Right lobe of liver (tissue), 6 donors: ENCODE measurements at regions not wholly inside any gene's neighbourhood (a gene's known extent, or its start where the extent isn't known, plus 50 kb on each side); places are given as distances from the start of the nearest gene placed in this dataset.

ENCODE experiments used
- ATAC-seq, 4 donors: fragments of 200-7000 bp; cut with Tn5 transposase; one replicate each; pipeline ENCODE4 v1.9.1; 2020; ENCODE audit warnings: mild to moderate bottlenecking in 4 of 4, moderate library complexity in 4 of 4
- DNase-seq, 3 donors: peaks; one replicate each; pipeline ENCODE4 v3.0.0-alpha.2; 2020
- H3K27ac ChIP-seq, 3 donors: fragments of 200-600 bp; one replicate each; pipeline ENCODE4 v1.8.0; 2022
- H3K27me3 ChIP-seq, 2 donors: fragments of 200-600 bp; one replicate each; pipeline ENCODE4 v1.8.0; 2022
- H3K36me3 ChIP-seq, 4 donors: fragments of 200-600 bp; sonication (generic) in 1 of 4; one replicate each; pipeline versions ENCODE4 v1.5.1 to v1.8.0; 2017 to 2022; ENCODE audit warnings: control low read depth in 1 of 4
- H3K4me1 ChIP-seq, 4 donors: fragments of 200-600 bp; sonication (generic) in 1 of 4; one replicate each; pipeline versions ENCODE4 v1.5.1 to v1.8.0; 2017 to 2022; ENCODE audit warnings: control low read depth in 1 of 4
- H3K4me3 ChIP-seq, 3 donors: fragments of 200-600 bp; one replicate each; pipeline ENCODE4 v1.8.0; 2022
- H3K9me3 ChIP-seq, 4 donors: fragments of 200-600 bp; sonication (generic) in 1 of 4; one replicate each; pipeline versions ENCODE4 v1.5.1 to v1.8.0; 2017 to 2022; ENCODE audit warnings: control low read depth in 1 of 4
- CTCF ChIP-seq, 4 donors: fragments of 200-600 bp in 3 of 4; fragments of 450-650 bp in 1 of 4; IDR thresholded peaks; one replicate each; pipeline versions ENCODE4 v1.5.1 to v1.8.0; 2016 to 2022; ENCODE audit warnings: antibody characterized with exemption in 4 of 4, mild to moderate bottlenecking in 2 of 4
- POLR2A ChIP-seq: fragments of 450-650 bp; IDR thresholded peaks from one replicate; pipeline ENCODE4 v1.6.1; 2017; ENCODE audit warnings: antibody characterized with exemption, mild to moderate bottlenecking
- WGBS: methylation state at CpG from one replicate; pipeline ENCODE4 v1.1.6; 2018; ENCODE audit warnings: low coverage, low lambda C conversion rate; ENCODE audit not compliant: insufficient coverage; ENCODE audit errors: missing lambda C conversion rate; 5-methylcytosine and 5-hydroxymethylcytosine counted together
- intact Hi-C, 2 donors: fragments of 100-400 bp; cut with DNase I; formaldehyde crosslinking; loops; one replicate each; pipeline versions ENCODE4 v1.11.2 to v1.14.1; 2022
- donor health status: DM: no; HTN: yes; CAD: no.
- donor health status: DM: no; HTN: no; CAD: no.
- donor health status: DM: no; HTN: no; CAD: no.
- donor health status: DM: no; HTN: yes; CAD: no.
- donor health status: DM: no; HTN: yes; CAD: no.

- WGBS = 66% methylated on average over 5 of the region's 5 CpGs
- no peak for ATAC-seq
Measured at GRCh38 chr3:55226696-55227095, 260.4 kb downstream of the WNT5A start.

GRCh38 chr3:55218577-55218976 lies 268.5 kb downstream of the WNT5A start:
- ATAC-seq = no peak

More at GRCh38 chr3:55226696-55227095, 260.4 kb downstream of the WNT5A start:
- H3K4me1 ChIP-seq = no peaks in the 10 kb centered on the region
- intact Hi-C loops = no loop called here
- H3K27me3 ChIP-seq = no peaks in the 10 kb centered on the region
- DNase-seq = no peak
- H3K36me3 ChIP-seq = no peaks in the 10 kb centered on the region
- no peaks in the 10 kb centered on the region for H3K9me3 ChIP-seq
- no peak overlapping the region for H3K27ac ChIP-seq
- H3K4me3 ChIP-seq = no peak overlapping the region
- TF ChIP-seq CTCF (IDR thresholded peaks at IDR 0.05) (no peak), POLR2A (no peak)

GRCh38 chr3:55207744-55208143 lies 279.4 kb downstream of the WNT5A start:
- TF ChIP-seq CTCF (IDR thresholded peaks at IDR 0.05) = no peak
- TF ChIP-seq POLR2A = no peak
- no peak overlapping the region for H3K27ac ChIP-seq
- H3K4me3 ChIP-seq = no peak overlapping the region
- H3K9me3 ChIP-seq = no peaks in the 10 kb centered on the region
- DNase-seq (no peak), ATAC-seq (no peak)
- intact Hi-C loops = no loop called here
- no peaks in the 10 kb centered on the region for H3K36me3 ChIP-seq
- H3K4me1 ChIP-seq = no peaks in the 10 kb centered on the region
- H3K27me3 ChIP-seq = no peaks in the 10 kb centered on the region

More at GRCh38 chr3:55218577-55218976, 268.5 kb downstream of the WNT5A start:
- no peaks in the 10 kb centered on the region for H3K9me3 ChIP-seq
- DNase-seq = no peak
- WGBS = 0% methylated on average over 1 of the region's 1 CpG
- H3K36me3 ChIP-seq = no peaks in the 10 kb centered on the region
- H3K4me3 ChIP-seq = no peak overlapping the region
- H3K4me1 ChIP-seq = no peaks in the 10 kb centered on the region
- H3K27me3 ChIP-seq = no peaks in the 10 kb centered on the region
- intact Hi-C loops = no loop called here
- TF ChIP-seq POLR2A (no peak), CTCF (IDR thresholded peaks at IDR 0.05) (no peak)
- no peak overlapping the region for H3K27ac ChIP-seq

DNA sequence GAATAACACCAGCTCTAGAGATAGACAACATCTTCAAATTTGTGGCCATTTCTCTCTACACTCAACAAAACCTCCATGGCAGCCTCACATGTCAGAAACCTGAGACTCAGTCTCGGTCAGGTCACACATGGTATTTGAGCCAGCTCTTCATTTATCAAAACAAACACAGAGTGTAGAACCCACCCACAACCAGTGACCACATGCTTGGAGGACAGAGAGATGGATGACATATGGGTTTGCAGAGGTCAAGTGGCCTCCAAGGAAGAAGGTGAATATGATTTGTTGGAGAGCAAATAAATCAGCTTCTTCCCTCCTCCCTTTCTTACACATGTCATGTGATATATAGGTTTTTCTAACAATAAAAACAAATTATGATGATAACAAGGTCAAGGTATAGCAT lies 278.1 kb upstream of the LRTM1 start:
- DNase-seq (no peak), ATAC-seq (no peak)
- H3K27ac ChIP-seq = no peak overlapping the region
- WGBS = 40% methylated on average over 1 of the region's 1 CpG
- H3K9me3 ChIP-seq = no peaks in the 10 kb centered on the region
- H3K36me3 ChIP-seq = no peaks in the 10 kb centered on the region
- intact Hi-C loops = no loop called here
- H3K4me3 ChIP-seq = no peak overlapping the region
- TF ChIP-seq POLR2A = no peak
- TF ChIP-seq CTCF (IDR thresholded peaks at IDR 0.05) = no peak
- no peaks in the 10 kb centered on the region for H3K27me3 ChIP-seq
- no peaks in the 10 kb centered on the region for H3K4me1 ChIP-seq

GRCh38 chr3:55204417-55204816 lies 276.6 kb upstream of the LRTM1 start:
- Histone ChIP-seq H3K36me3 (no peaks in the 10 kb centered on the region), H3K4me1 (no peaks in the 10 kb centered on the region), H3K27me3 (no peaks in the 10 kb centered on the region), H3K4me3 (no peak overlapping the region), H3K9me3 (no peaks in the 10 kb centered on the region), H3K27ac (no peak overlapping the region)
- no CpG with 5 or more reads among the region's 1 CpG for WGBS
- no peak for DNase-seq
- intact Hi-C loops = no loop called here
- TF ChIP-seq CTCF (IDR thresholded peaks at IDR 0.05) = no peak
- no peak for TF ChIP-seq POLR2A
- ATAC-seq = no peak
